Vagina (tissue), 2 donors: ENCODE measurements at regions not wholly inside any gene's neighbourhood (a gene's known extent, or its start where the extent isn't known, plus 50 kb on each side); places are given as distances from the start of the nearest gene placed in this dataset.
A peak's percentile ranks its signal among the peaks of the same experiment; 100 is the strongest.

Experiments
- DNase-seq, 2 donors: peaks; one replicate each; pipeline ENCODE4 v3.0.0-alpha.2; 2017; ENCODE audit errors: extremely low spot score in 2 of 2
- H3K27ac ChIP-seq: fragments of 200-600 bp; sonication (generic); one replicate; pipeline ENCODE4 v1.5.1; 2019
- H3K27me3 ChIP-seq: fragments of 200-600 bp; sonication (generic); one replicate; pipeline ENCODE4 v1.5.1; 2019
- H3K36me3 ChIP-seq, 2 donors: fragments of 200-600 bp; sonication (generic); one replicate each; pipeline ENCODE4 v1.5.1; 2017 to 2019
- H3K4me1 ChIP-seq: fragments of 200-600 bp; sonication (generic); one replicate; pipeline ENCODE4 v1.5.1; 2019
- H3K4me3 ChIP-seq, 2 donors: fragments of 200-600 bp; sonication (generic); 1 replicate in 1 of 2; 2 replicates in 1 of 2; pipeline ENCODE4 v1.5.1; 2016 to 2019
- H3K9me3 ChIP-seq: fragments of 200-600 bp; sonication (generic); one replicate; pipeline ENCODE4 v1.5.1; 2019
- POLR2A ChIP-seq, 2 donors: fragments of 450-650 bp; IDR thresholded peaks; one replicate each; pipeline ENCODE4 v1.6.1; 2017; ENCODE audit warnings: antibody characterized with exemption in 2 of 2, mild to moderate bottlenecking in 2 of 2, moderate library complexity in 2 of 2
- POLR2AphosphoS5 ChIP-seq, 2 donors: sonication (generic); formaldehyde crosslinking; IDR thresholded peaks; one replicate each; pipeline ENCODE4 v1.9.0; 2017; ENCODE audit warnings: antibody characterized with exemption in 2 of 2, mild to moderate bottlenecking in 2 of 2, low read depth in 1 of 2; ENCODE audit not compliant: insufficient read depth in 1 of 2
- intact Hi-C: fragments of 100-400 bp; cut with DNase I; formaldehyde crosslinking; loops from one replicate; pipeline ENCODE4 v1.15.1; 2023
- TF ChIP-seq, protein P1 (sequence below), 3 experiments: fragments of 450-650 bp in 2 of 3; fragments of 200-600 bp in 1 of 3; sonication (generic) in 1 of 3; IDR thresholded peaks; one replicate each; pipeline ENCODE4 v1.5.1; 2017 to 2019; ENCODE audit warnings: antibody characterized with exemption in 3 of 3, mild to moderate bottlenecking in 2 of 3, moderate library complexity in 2 of 3

DNA sequence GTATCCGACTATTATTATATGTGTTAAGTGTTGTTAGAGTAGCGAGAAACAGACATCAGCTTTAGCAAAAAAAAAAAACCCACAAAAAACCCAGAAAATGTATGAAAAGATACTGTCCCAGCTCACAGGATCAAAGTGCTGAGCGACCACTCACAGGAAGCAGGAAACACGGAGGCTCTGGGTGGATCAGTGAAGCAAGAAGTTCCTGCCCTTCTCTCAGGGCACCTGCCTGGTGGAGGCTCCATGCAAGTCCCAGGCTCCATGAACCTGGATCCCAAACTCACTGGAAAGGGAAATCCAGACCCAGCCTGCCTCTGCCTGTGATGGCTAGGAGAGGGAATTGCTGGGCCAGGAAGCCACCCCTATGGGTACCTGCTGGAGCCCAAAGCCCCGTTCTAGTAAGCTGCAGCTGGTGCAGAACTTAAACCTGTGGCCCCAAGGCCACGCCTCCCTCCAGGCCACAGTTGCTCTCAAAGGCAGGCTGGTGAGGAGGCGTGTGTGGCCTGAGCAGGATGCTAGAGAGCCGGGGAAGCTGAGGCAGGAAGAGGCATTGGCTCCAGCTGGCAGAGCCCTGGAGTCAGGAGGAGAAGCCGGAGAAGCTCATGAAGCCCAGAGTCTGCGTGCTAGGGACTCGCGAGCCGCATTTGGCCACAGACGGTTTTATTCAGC is 63.5 kb upstream of the TAF1B start:
- H3K9me3 ChIP-seq, result no peaks in the 10 kb centered on the region
- no peak for DNase-seq
- TF ChIP-seq, protein P1, sequence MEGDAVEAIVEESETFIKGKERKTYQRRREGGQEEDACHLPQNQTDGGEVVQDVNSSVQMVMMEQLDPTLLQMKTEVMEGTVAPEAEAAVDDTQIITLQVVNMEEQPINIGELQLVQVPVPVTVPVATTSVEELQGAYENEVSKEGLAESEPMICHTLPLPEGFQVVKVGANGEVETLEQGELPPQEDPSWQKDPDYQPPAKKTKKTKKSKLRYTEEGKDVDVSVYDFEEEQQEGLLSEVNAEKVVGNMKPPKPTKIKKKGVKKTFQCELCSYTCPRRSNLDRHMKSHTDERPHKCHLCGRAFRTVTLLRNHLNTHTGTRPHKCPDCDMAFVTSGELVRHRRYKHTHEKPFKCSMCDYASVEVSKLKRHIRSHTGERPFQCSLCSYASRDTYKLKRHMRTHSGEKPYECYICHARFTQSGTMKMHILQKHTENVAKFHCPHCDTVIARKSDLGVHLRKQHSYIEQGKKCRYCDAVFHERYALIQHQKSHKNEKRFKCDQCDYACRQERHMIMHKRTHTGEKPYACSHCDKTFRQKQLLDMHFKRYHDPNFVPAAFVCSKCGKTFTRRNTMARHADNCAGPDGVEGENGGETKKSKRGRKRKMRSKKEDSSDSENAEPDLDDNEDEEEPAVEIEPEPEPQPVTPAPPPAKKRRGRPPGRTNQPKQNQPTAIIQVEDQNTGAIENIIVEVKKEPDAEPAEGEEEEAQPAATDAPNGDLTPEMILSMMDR (IDR thresholded peaks at IDR 0.05), result no peak
- no peak for TF ChIP-seq POLR2AphosphoS5 (IDR thresholded peaks at IDR 0.05; ENCODE audit: insufficient read depth in 1 of 2, low read depth in 1 of 2)
- TF ChIP-seq POLR2A (IDR thresholded peaks at IDR 0.05), result no peak
- no peak overlapping the region for H3K4me3 ChIP-seq
- H3K4me1 ChIP-seq, result peaks cover 13% of the 10 kb centered on the region
- intact Hi-C loops, result no loop called here
- no peaks in the 10 kb centered on the region for H3K27me3 ChIP-seq
- H3K27ac ChIP-seq, result no peak overlapping the region
- H3K36me3 ChIP-seq, result no peaks in the 10 kb centered on the region

DNA sequence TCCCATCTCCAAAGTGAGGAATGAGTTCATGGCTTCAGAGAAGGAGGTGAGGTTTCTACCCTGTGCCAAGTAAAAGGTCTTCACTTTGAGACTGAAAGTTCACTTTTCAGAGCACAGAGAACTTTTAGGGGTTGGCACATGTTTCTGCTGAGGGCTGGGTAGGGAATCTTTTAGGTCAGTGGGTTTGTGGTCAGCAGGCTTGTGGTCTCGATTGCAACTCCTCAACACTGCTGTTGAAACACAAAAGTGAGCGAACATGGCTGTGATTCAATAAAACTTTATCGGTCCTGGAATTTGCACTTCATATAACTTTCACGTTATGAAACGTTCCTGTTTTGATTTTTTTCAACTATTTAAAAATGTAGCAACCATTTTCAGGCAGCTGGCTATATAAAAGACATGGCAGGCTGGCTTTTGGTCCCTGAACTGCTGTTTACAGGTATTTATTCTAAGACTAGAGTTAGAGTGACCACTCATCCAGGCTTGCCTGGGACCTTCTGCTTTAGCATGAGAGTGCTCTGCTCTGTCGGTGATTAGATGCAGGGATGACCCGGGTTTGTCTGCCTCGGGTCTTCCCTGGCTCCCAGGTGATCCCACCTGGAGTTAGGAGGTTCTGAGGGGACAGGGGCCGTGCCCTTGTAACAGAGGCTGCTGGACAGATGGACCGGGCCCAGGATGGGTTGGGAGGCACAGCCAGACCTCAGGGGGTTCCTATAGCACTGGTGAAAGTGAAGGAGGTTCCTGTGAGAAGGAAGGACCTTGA is 62.7 kb upstream of the TAF1B start:
- H3K4me3 ChIP-seq, result no peak overlapping the region
- H3K36me3 ChIP-seq, result no peaks in the 10 kb centered on the region
- intact Hi-C loops, result no loop called here
- no peaks in the 10 kb centered on the region for H3K27me3 ChIP-seq
- no peaks in the 10 kb centered on the region for H3K9me3 ChIP-seq
- no peak overlapping the region for H3K27ac ChIP-seq
- peaks cover 13% of the 10 kb centered on the region for H3K4me1 ChIP-seq
- no peak for DNase-seq
- TF ChIP-seq POLR2A (IDR thresholded peaks at IDR 0.05) (no peak), POLR2AphosphoS5 (IDR thresholded peaks at IDR 0.05; ENCODE audit: insufficient read depth in 1 of 2, low read depth in 1 of 2) (no peak)
- TF ChIP-seq, protein P1 (IDR thresholded peaks at IDR 0.05), result no peak

DNA sequence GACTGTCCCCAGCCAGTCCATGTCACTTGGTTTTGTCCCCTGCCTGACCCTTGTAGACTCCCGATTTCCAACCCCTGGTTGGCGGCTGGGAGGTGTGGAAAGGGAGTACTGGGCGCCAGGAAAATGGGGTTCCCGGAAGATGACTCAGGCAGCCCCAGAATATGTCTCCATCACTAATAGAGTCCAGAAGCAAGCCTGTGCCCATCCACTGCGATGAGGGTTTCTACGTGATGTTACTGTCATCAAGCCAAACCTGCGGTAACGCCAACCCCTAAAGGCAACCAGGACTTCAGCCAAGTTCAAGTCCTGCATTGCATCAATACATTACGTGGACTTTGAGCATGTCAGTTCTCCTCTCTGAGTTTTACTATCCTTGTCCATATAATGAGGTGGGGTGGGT is 62.0 kb upstream of the TAF1B start:
- TF ChIP-seq, protein P1 (IDR thresholded peaks at IDR 0.05), result no peak
- peak in 1 of 2 donors; percentile 50 for TF ChIP-seq POLR2AphosphoS5 (IDR thresholded peaks at IDR 0.05; ENCODE audit: insufficient read depth in 1 of 2, low read depth in 1 of 2)
- H3K27me3 ChIP-seq, result no peaks in the 10 kb centered on the region
- H3K9me3 ChIP-seq, result no peaks in the 10 kb centered on the region
- intact Hi-C loops, result no loop called here
- H3K4me3 ChIP-seq, result no peak overlapping the region
- H3K27ac ChIP-seq, result no peak overlapping the region
- H3K4me1 ChIP-seq, result peaks cover 13% of the 10 kb centered on the region
- DNase-seq, result no peak
- no peaks in the 10 kb centered on the region for H3K36me3 ChIP-seq

DNA sequence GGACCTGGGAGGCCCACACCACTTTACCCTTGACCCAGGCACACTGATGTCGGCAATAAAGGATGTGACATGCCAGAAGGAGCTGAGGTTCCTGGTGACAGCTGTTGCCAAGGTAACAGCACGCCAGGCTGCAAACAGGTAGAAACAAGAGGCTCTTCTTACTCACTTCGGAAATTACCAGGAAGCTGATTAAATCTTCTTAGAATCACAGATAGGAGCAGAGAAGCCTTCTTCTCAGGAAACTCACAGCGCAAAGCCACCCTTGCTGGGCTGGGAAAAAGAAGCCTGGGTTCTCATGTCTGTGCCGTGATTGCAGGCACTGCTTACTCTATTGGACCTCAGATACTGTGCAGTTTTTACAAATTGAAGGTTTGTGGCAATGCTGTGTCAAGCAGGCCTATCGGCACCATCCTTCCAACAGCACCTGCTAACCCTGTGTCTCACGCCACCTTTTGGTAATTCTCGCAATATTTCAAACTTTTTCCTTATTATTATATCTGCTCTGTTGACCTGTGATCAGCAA is 61.0 kb upstream of the TAF1B start:
- H3K27me3 ChIP-seq, result no peaks in the 10 kb centered on the region
- no peak for TF ChIP-seq POLR2A (IDR thresholded peaks at IDR 0.05)
- peak in 1 of 2 donors; percentile 23 for TF ChIP-seq POLR2AphosphoS5 (IDR thresholded peaks at IDR 0.05; ENCODE audit: insufficient read depth in 1 of 2, low read depth in 1 of 2)
- peaks cover 13% of the 10 kb centered on the region for H3K4me1 ChIP-seq
- no peaks in the 10 kb centered on the region for H3K36me3 ChIP-seq
- H3K4me3 ChIP-seq, result no peak overlapping the region
- no peak for DNase-seq
- H3K9me3 ChIP-seq, result no peaks in the 10 kb centered on the region
- peak overlapping the region; percentile 20 for H3K27ac ChIP-seq
- intact Hi-C loops, result no loop called here

DNA sequence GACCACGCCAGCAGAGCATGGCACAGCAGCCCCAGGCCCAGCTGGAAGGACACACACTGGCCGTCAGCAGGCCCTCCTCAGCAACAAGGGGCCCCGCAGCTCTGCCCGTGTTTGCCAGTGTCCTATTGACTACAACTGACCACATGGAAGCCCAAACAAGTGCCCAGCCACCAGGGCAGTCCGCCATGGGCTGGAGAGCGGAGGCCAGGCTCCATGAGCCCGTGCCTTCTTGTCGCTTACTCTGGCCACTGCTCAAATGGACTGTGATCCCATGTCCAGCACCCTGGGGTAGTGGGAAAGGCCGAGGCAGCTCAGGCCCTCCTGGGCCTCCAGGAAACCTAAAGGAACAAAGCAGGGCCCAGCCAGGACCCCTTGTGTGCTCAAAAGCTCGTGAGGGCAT is 53.9 kb upstream of the TAF1B start:
- no peaks in the 10 kb centered on the region for H3K27me3 ChIP-seq
- no peak overlapping the region for H3K27ac ChIP-seq
- H3K4me1 ChIP-seq, result no peaks in the 10 kb centered on the region
- intact Hi-C loops, result no loop called here
- H3K4me3 ChIP-seq, result no peak overlapping the region
- no peaks in the 10 kb centered on the region for H3K36me3 ChIP-seq
- no peaks in the 10 kb centered on the region for H3K9me3 ChIP-seq
- no peak for DNase-seq
- no peak for TF ChIP-seq POLR2A (IDR thresholded peaks at IDR 0.05)
- no peak for TF ChIP-seq POLR2AphosphoS5 (IDR thresholded peaks at IDR 0.05; ENCODE audit: insufficient read depth in 1 of 2, low read depth in 1 of 2)
- TF ChIP-seq, protein P1 (IDR thresholded peaks at IDR 0.05), result no peak
